H9 (cell line): ENCODE measurements at regions not wholly inside any gene's neighbourhood (a gene's known extent, or its start where the extent isn't known, plus 50 kb on each side); places are given as distances from the start of the nearest gene placed in this dataset.

Source experiments
- DNase-seq: peaks from one replicate; pipeline ENCODE4 v3.0.0-alpha.2; 2017
- H2AFZ ChIP-seq: one replicate; pipeline ENCODE4 v1.6.1; 2013; ENCODE audit warnings: mild to moderate bottlenecking, low read length, control low read depth, moderate library complexity
- H2AK5ac ChIP-seq: 2 replicates; pipeline ENCODE4 v1.6.1; 2013; ENCODE audit warnings: low read length, control low read depth, mixed read lengths; ENCODE audit not compliant: insufficient read length
- H2BK120ac ChIP-seq: one replicate; pipeline ENCODE4 v1.6.1; 2013; ENCODE audit warnings: low read depth, mild to moderate bottlenecking, low read length, control low read depth, inconsistent platforms; ENCODE audit not compliant: poor library complexity, severe bottlenecking
- H2BK12ac ChIP-seq: 2 replicates; pipeline ENCODE4 v1.6.1; 2013; ENCODE audit warnings: low read length, control low read depth, mixed read lengths, low read depth; ENCODE audit not compliant: insufficient read length
- H2BK15ac ChIP-seq: 2 replicates; pipeline ENCODE4 v1.6.1; 2013; ENCODE audit warnings: low read depth, low read length, control low read depth
- H2BK20ac ChIP-seq: one replicate; pipeline ENCODE4 v1.6.1; 2013; ENCODE audit warnings: low read depth, mild to moderate bottlenecking, low read length, control low read depth, inconsistent platforms; ENCODE audit not compliant: poor library complexity, severe bottlenecking
- H2BK5ac ChIP-seq: 2 replicates; pipeline ENCODE4 v1.6.1; 2013; ENCODE audit warnings: low read length, control low read depth, mixed read lengths; ENCODE audit not compliant: insufficient read length
- H3K14ac ChIP-seq: 2 replicates; pipeline ENCODE4 v1.6.1; 2013; ENCODE audit warnings: low read length, control low read depth; ENCODE audit not compliant: insufficient read depth
- H3K18ac ChIP-seq: 2 replicates; pipeline ENCODE4 v1.6.1; 2013; ENCODE audit warnings: low read depth, mild to moderate bottlenecking, mixed read lengths, low read length, control low read depth; ENCODE audit not compliant: insufficient read length
- H3K23ac ChIP-seq: 2 replicates; pipeline ENCODE4 v1.6.1; 2013; ENCODE audit warnings: low read length, control low read depth, mixed read lengths, low read depth; ENCODE audit not compliant: insufficient read length
- H3K23me2 ChIP-seq: 2 replicates; pipeline ENCODE4 v1.6.1; 2013; ENCODE audit warnings: low read depth, mild to moderate bottlenecking, mixed read lengths, low read length, control low read depth; ENCODE audit not compliant: insufficient read length, poor library complexity, severe bottlenecking
- H3K27ac ChIP-seq: 2 replicates; pipeline ENCODE4 v1.5.1; 2013; ENCODE audit warnings: low read length, control low read depth, mixed read lengths, low read depth; ENCODE audit not compliant: insufficient read length
- H3K27me3 ChIP-seq: 2 replicates; pipeline ENCODE4 v1.6.1; 2013; ENCODE audit warnings: low read length, control low read depth, inconsistent platforms; ENCODE audit not compliant: insufficient read depth
- H3K4ac ChIP-seq: 2 replicates; pipeline ENCODE4 v1.6.1; 2013; ENCODE audit warnings: low read depth, mild to moderate bottlenecking, control low read depth, inconsistent platforms, low read length, moderate library complexity
- H3K4me1 ChIP-seq: 2 replicates; pipeline ENCODE4 v1.6.1; 2013; ENCODE audit warnings: low read length, control low read depth, inconsistent platforms; ENCODE audit not compliant: insufficient read depth
- H3K4me2 ChIP-seq: 2 replicates; pipeline ENCODE4 v1.6.1; 2013; ENCODE audit warnings: low read length, control low read depth, mixed read lengths; ENCODE audit not compliant: insufficient read length, insufficient read depth
- H3K56ac ChIP-seq: 2 replicates; pipeline ENCODE4 v1.6.1; 2013; ENCODE audit warnings: low read depth, mild to moderate bottlenecking, mixed read lengths, low read length, control low read depth; ENCODE audit not compliant: insufficient read length
- H3K79me1 ChIP-seq: 2 replicates; pipeline ENCODE4 v1.6.1; 2013; ENCODE audit warnings: low read depth, mild to moderate bottlenecking, moderate library complexity, low read length, control low read depth, inconsistent platforms; ENCODE audit not compliant: insufficient read depth, poor library complexity, severe bottlenecking
- H3K79me2 ChIP-seq: 2 replicates; pipeline ENCODE4 v1.6.1; 2013; ENCODE audit warnings: low read length, control low read depth, inconsistent platforms; ENCODE audit not compliant: insufficient read depth
- H3K9ac ChIP-seq: 2 replicates; pipeline ENCODE4 v1.6.1; 2013; ENCODE audit warnings: low read length, control low read depth, mixed read lengths; ENCODE audit not compliant: insufficient read length; ENCODE audit errors: extremely low read depth
- H3K9me3 ChIP-seq: one replicate; pipeline ENCODE4 v1.6.1; 2013; ENCODE audit warnings: low read depth, low read length, inconsistent platforms; ENCODE audit not compliant: control insufficient read depth
- H3T11ph ChIP-seq: one replicate; pipeline ENCODE4 v1.6.1; 2013; ENCODE audit warnings: mild to moderate bottlenecking, low read length, control low read depth, inconsistent platforms
- H4K20me1 ChIP-seq: one replicate; pipeline ENCODE4 v1.6.1; 2013; ENCODE audit not compliant: control insufficient read depth, insufficient read length, insufficient read depth
- H4K5ac ChIP-seq: 2 replicates; pipeline ENCODE4 v1.6.1; 2013; ENCODE audit warnings: low read depth, mild to moderate bottlenecking, mixed read lengths, low read length, control low read depth; ENCODE audit not compliant: insufficient read length
- H4K8ac ChIP-seq: replicated peaks from 2 replicates; pipeline ENCODE4 v1.6.1; 2013; ENCODE audit warnings: low read length, control low read depth, mixed read lengths, low read depth; ENCODE audit not compliant: insufficient read length
- H4K91ac ChIP-seq: 2 replicates; pipeline ENCODE4 v1.6.1; 2013; ENCODE audit warnings: low read depth, mild to moderate bottlenecking, moderate library complexity, mixed read lengths, low read length, control low read depth; ENCODE audit not compliant: insufficient read length
- H3K27ac Mint-ChIP-seq, 3 experiments: 2 replicates in 2 of 3; 3 replicates in 1 of 3; pipeline ENCODE4 v1.8.0; 2020 to 2021; ENCODE audit warnings: mixed read lengths in 3 of 3, mild to moderate bottlenecking in 1 of 3, moderate library complexity in 1 of 3
- H3K27me3 Mint-ChIP-seq: 2 replicates; pipeline ENCODE4 v1.8.0; 2021; ENCODE audit warnings: low read depth, mild to moderate bottlenecking, moderate library complexity, mixed read lengths
- H3K36me3 Mint-ChIP-seq, 3 experiments: 2 replicates in 2 of 3; 3 replicates in 1 of 3; pipeline ENCODE4 v1.8.0; 2020 to 2021; ENCODE audit warnings: low read depth in 3 of 3, mixed read lengths in 3 of 3; ENCODE audit not compliant: insufficient read depth in 1 of 3
- H3K4me1 Mint-ChIP-seq, 2 experiments: 2 replicates each; pipeline ENCODE4 v1.8.0; 2020; ENCODE audit warnings: mixed read lengths in 2 of 2
- H3K4me3 Mint-ChIP-seq, 2 experiments: 2 replicates in 1 of 2; 3 replicates in 1 of 2; pipeline ENCODE4 v1.8.0; 2020 to 2021; ENCODE audit warnings: mild to moderate bottlenecking in 2 of 2, mixed read lengths in 2 of 2, moderate library complexity in 1 of 2
- H3K9me3 Mint-ChIP-seq, 2 experiments: 2 replicates in 1 of 2; 3 replicates in 1 of 2; pipeline ENCODE4 v1.8.0; 2020; ENCODE audit warnings: mild to moderate bottlenecking in 2 of 2, mixed read lengths in 2 of 2, moderate library complexity in 1 of 2
- CTCF ChIP-seq: fragments of 200-600 bp; sonication (generic); conservative IDR thresholded peaks from 3 replicates; pipeline ENCODE4 v1.8.0; 2021; ENCODE audit warnings: antibody characterized with exemption, mild to moderate bottlenecking

GRCh38 chr6:51394061-51394460, 575.4 kb downstream of the TFAP2B start:
- no peak for TF ChIP-seq CTCF
- no peak overlapping the region for H2BK12ac ChIP-seq
- no peak for DNase-seq
- H2BK120ac ChIP-seq = no peak overlapping the region
- Mint-ChIP-seq H3K9me3 (no peaks in the 10 kb centered on the region), H3K4me3 (no peak overlapping the region), H3K27ac (no peak overlapping the region), H3K4me1 (no peaks in the 10 kb centered on the region), H3K36me3 (no peaks in the 10 kb centered on the region), H3K27me3 (no peaks in the 10 kb centered on the region)
- no peak overlapping the region for H2AFZ ChIP-seq
- H3K4me2 ChIP-seq = no peak overlapping the region
- no peak overlapping the region for H3K14ac ChIP-seq
- H2BK5ac ChIP-seq = no peak overlapping the region
- no peak overlapping the region for H3K4ac ChIP-seq
- no peak overlapping the region for H2BK20ac ChIP-seq
- H3K9ac ChIP-seq = no peak overlapping the region
- H4K20me1 ChIP-seq = no peaks in the 10 kb centered on the region
- no peak overlapping the region for H3T11ph ChIP-seq
- H3K18ac ChIP-seq = no peak overlapping the region
- no peak overlapping the region for H2BK15ac ChIP-seq
- no peaks in the 10 kb centered on the region for H3K9me3 ChIP-seq
- no peak overlapping the region for H3K23ac ChIP-seq
- no peaks in the 10 kb centered on the region for H3K79me2 ChIP-seq
- H3K23me2 ChIP-seq = no peaks in the 10 kb centered on the region
- H3K4me1 ChIP-seq = peaks cover 2% of the 10 kb centered on the region; the same call in 1 of the 2 replicates
- no peak overlapping the region for H4K8ac ChIP-seq
- H2AK5ac ChIP-seq = no peak overlapping the region
- no peak overlapping the region for H4K91ac ChIP-seq
- H3K27me3 ChIP-seq = no peaks in the 10 kb centered on the region
- H3K56ac ChIP-seq = no peak overlapping the region
- no peaks in the 10 kb centered on the region for H3K79me1 ChIP-seq
- H4K5ac ChIP-seq = no peak overlapping the region
- no peak overlapping the region for H3K27ac ChIP-seq
